GM19324 (cell line): ENCODE measurements at regions not wholly inside any gene's neighbourhood (a gene's known extent, or its start where the extent isn't known, plus 50 kb on each side); places are given as distances from the start of the nearest gene placed in this dataset.
"Not testable (repeated sequence)": the region's sequence is repeated elsewhere in the genome, so short reads cannot be mapped to it uniquely, and the experiment has no call there.

Experiments
- ATAC-seq: cut with Tn5 transposase; IDR thresholded peaks from one replicate; pipeline ENCODE4 v1.9.1; 2021; ENCODE audit warnings: mild to moderate bottlenecking, moderate library complexity; ENCODE audit not compliant: unreplicated experiment, low FRiP score

GRCh38 chr1:95733031-95733430 is 499.0 kb downstream of the RWDD3 start:
- no peak for ATAC-seq

GRCh38 chr1:95733671-95734070 is 499.7 kb downstream of the RWDD3 start:
- no peak for ATAC-seq

GRCh38 chr1:95734560-95734959 is 500.6 kb downstream of the RWDD3 start:
- ATAC-seq: no peak

DNA sequence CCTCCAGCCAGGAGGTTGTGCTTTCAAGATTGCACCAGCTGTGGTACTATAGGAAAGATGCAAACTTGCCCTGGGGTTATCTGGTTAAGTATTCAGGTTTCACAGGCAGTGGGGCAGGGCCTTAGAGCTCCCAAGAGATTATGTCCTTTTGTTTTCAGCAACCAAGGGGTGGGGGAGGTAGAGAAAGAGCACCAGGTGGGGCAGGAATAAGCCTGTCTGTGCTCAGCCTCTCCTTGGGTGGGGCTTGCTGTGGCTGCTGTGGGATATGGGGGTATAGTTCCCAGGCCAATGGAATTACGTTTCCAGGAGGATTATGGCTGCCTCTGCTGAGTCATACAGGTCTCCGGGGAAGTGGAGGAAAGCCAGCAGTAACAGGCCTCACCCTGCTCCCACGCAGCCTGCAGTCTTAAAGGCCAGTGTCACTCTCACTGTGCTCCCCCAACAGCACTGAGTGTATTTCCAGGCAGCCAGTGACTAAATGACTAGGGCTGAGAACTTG is 508.6 kb downstream of the RWDD3 start:
- ATAC-seq: peak; percentile 43

DNA sequence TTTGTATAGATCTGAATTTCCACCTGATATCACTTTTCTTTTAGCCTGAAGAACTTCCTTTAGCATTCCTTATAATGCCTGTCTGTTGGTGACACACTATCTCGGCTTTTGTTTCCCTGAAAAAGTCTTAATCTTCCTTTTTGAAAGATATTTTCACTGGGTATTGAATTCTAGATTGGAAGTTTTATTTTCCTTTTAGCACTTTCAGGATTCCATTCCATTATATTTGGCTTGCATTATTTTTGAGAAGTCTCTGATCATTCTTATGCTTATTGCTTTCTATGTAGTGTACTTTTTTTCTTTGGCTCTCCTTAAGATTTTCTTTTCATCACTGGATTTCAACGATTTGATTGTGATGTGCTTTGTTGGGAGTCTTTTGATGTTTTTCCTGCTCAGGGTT is 510.7 kb downstream of the RWDD3 start:
- no peak for ATAC-seq

DNA sequence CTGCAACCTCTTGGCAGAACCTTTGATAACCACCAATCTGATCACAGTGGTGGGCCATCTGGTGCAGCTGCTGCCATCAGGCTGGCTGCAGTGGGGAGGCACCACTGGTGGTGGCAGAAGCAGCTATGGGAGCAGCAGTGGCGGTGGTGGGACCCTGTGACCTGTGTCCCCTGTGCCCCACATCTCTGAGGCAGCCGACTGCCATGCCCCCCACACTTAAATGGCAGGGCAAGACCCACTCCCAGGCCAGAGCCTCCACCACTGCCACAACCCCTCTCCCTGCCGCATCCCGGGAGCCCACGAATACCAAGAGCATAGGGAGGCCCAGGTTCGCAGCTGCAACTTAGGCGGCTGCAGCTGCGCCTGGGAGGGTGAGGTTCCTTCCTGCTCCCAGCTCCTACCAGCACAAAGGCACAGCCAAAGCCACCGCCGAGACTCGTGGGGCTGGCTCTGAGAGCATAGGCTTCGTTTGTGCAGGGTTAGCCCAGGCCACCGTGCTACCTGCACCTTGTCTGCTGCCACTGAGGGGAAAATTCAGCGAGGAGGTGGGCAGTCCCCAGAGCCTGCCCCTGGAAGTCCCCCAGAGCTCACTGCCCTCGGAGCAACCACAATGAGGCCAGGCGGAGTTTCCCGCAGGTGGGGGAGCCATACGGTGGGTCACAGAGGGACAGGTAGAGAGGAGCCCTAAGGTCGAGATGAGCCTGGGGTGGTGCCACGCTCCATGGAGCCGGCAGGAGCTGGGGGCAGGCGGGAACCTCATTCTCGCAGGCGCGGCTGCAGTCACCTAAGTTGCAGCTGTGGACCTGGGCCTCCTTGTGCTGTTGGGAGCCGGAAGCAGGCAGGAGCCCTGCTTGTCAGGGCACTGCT is 518.7 kb downstream of the RWDD3 start:
- no peak for ATAC-seq

DNA sequence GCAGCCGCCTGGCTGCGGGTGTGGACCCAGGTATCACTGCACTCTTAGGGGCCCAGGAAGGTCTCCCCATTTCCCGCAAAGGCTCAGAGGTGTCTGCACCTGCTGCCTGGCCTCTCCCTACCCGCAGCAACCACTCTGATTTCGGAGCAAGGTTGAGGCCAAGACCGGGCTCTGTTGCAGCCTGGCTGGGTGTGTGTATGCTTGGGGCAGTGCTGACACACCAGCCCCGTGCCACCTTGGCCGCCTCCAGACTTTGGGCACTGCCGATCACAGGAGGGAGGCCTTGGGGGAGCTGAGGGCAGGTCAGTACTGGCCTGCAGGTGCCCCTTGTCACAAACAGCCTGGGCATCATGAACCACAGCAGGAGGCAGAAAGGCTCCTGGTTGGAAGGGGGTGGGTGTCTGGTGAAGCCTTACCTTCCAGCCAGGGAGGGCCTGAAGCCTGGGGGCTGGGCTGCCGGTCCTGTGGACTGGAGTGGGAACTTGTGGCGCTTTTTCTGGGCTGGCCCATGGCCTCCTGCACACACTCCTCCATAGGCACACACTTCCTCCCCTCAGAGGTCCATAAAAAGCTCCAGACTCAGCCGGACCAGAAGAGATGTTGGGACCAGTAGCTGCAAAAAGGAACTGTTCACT is 519.5 kb downstream of the RWDD3 start:
- no peak for ATAC-seq

GRCh38 chr1:95754412-95754811 is 520.4 kb downstream of the RWDD3 start:
- ATAC-seq: no peak

- no peak for ATAC-seq
Measured at GRCh38 chr1:95766036-95766435, 532.0 kb downstream of the RWDD3 start.

DNA sequence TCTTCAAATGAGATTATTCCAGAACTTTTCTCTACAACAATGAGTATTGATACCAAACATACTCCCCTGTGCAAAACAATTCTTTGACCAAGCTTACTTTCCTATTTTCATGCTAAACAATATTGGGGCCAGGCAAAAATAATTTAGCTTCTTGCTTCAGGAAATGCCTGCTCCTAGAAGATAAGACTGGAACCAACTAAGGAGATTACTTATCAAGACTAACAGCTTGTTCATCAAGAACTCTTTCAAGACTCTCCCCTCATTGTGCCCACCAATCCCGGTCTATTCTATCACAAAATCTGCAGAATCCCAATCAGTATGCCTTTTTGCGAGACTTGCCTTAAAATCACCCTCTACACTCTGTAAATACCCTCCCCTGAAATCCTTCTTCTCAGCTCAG is 536.6 kb downstream of the RWDD3 start:
- ATAC-seq: no peak

DNA sequence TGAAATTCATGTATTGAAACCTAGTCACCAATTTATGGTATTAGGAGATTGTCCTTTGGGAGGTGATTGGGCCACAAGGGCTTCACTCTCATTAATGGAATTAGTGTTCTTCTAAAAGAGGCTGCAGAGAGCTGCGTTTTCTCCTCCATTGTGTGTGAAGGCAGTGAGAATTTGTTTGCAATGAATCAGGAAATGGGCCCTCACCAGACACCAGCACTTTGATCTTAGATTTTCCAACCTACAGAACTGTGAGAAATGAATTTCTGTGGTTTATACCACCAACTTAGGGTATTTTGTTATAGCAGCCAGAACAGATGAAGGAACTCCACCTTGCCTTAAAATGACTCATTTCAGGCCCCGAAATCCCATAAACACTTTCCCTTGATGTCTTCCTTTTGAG is 544.2 kb downstream of the RWDD3 start:
- ATAC-seq: no peak

DNA sequence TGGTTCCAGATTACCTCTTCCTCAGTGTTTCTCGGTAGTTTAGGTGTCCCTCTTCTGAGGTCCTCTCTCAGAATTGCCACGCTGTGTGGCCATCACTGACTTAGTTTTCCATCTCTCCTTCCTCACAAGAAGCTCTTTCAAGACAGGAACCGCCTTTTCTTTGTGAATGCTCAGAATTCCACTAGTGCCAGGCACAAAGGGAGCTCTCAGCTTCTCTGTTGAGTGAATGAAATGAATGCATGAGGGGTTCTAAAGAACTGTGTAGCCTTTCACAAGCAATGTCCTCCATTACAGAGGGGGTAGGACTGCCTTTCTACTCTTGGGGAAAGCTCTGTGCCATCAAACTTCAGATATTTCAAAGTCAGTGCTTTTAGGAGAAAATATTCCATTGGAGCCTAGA is 546.8 kb downstream of the RWDD3 start:
- ATAC-seq: no peak

GRCh38 chr1:95790136-95790535 is 556.1 kb downstream of the RWDD3 start:
- no peak for ATAC-seq

GRCh38 chr1:95793893-95794292 is 559.9 kb downstream of the RWDD3 start:
- ATAC-seq: no peak

DNA sequence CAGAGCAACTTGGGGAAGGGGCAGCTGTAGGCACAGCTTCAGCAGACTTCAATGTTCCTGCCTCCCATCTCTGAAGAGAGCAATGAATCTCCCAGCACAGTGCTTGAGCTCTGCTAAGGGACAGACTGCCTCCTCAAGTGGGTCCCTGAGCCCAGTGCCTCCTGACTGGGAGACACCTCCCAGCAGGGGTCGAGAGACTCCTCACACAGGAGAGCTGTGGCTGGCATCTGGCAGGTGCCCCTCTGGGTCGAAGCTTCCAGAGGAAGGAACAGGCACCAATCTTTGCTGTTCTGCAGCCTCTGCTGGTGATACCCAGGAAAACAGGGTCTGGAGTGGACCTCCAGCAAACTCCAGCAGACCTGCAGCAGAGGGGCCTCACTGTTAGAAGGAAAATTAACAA is 563.8 kb downstream of the RWDD3 start:
- not testable (repeated sequence) for ATAC-seq

DNA sequence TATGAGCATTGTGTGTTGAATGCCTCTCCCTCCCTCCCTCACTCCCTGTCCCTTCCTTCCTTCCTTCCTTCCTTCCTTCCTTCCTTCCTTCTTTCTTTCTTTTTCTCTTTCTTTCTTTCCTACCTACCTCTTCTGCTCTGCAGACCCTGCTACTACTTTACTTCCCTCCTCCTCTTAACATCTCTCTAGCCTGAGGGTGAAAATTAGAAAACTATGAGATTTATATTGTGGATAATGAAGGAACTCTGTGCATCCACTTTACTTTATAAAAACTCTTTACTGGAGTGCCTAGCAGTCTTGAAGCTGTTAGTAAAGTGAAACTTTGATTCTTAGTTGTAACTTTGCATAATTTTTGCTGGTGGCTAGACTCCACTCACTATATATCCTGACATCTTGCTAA is 572.2 kb downstream of the RWDD3 start:
- ATAC-seq: no peak

DNA sequence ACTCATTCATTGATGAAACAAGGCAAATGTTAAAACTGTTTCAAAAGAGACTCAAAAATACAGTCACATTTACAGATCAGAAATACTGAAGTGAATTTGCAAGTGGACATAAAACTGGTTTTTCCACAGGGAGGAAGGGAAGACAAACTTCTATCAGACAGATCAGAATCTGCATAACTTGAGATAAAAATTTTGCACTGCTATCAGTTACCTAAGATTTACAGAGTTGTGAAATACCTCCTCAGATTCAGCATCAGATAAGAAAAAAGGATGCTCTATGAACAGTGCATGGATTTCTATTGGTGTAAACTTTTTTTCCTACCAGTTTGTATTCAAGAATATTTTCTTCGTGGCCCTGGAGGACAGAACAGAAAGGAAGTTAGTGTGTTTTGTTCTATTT is 575.4 kb downstream of the RWDD3 start:
- no peak for ATAC-seq

DNA sequence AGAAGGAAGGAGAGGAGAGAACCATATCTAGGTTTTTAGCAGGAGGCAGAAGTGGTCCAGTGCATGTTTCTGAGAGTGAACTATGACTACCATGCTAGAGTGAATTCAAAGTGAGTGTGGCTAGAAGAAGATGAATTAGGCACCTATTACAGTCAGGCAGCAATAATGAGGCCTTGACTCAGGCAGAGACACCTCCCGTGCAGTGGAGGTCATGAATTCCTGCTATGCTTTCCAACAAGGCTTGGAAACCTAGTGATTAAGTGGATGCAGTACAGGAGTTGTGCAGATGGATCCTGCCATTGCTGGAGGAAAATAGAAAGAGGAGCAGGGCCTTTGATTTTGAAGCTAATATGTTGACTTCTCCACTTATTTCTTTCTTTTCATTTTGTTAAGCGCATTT is 581.5 kb downstream of the RWDD3 start:
- ATAC-seq: no peak

DNA sequence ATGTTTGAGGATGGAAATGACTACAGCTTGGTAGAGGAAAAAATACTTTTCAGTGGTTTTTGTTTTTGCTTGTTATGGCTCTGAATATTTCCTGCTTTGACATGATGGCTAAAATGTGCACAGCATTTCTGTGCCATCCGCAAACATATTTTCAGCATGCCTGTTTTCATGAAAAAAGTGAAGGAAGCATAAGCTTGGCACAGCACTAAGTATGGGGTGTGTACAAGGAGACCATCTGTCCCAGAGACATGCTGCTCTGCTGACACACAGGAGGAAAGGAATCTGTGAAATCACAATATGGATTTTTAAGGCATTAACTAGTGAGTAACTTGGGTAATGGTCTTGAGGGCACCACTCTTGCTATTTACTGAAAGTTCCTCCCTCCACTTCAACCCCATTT is 595.5 kb downstream of the RWDD3 start:
- ATAC-seq: no peak

DNA sequence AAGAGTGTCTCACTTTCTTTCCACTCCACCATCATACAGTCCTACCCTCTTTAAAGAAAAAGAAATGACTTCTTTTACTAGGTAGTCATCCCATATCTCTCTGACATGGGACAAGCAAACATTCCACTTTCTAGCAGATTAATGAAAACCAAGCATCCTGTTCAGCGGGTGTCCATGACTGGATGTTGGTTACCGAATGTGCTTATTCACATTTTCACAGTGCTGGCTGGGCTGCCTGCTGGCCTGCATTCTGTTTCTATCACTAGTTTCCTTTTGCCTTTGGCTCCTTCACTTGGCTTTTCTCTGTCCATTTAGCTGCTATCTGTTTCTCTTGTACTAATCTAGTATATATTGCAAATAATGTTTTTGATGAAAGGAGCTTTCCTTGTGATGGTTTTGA is 598.4 kb downstream of the RWDD3 start:
- ATAC-seq: no peak

GRCh38 chr1:95849439-95849838 is 615.4 kb downstream of the RWDD3 start:
- no peak for ATAC-seq

DNA sequence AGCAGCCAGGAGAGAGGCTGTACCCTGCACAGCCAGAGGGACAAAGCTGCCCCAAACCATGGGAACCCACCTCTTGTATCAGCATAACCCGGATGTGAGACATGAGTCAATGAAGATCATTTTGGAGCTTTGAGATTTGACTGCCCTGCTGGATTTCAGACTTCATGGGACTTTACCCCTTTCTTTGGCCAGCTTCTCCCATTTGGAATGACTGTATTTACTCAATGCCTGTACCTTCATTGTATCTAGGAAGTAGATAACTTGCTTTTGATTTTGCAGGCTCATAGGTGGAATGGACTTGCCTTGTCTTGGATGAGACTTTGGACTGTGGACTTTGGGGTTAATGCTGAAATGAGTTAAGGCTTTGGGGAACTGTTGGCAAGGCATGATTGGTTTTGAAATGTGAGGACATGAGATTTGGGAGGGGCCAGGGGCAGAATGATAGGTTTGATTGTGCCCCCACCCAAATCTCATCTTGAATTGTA is 616.2 kb downstream of the RWDD3 start:
- ATAC-seq: no peak
